Tibial artery (tissue), 4 donors: ENCODE measurements at regions not wholly inside any gene's neighbourhood (a gene's known extent, or its start where the extent isn't known, plus 50 kb on each side); places are given as distances from the start of the nearest gene placed in this dataset.

Experiments used
- DNase-seq, 2 donors: peaks; one replicate each; pipeline ENCODE4 v3.0.0-alpha.2; 2019
- H3K27ac ChIP-seq, 2 donors: fragments of 200-600 bp; sonication (generic) in 1 of 2; 1 replicate in 1 of 2; 2 replicates in 1 of 2; pipeline ENCODE4 v1.5.1; 2018 to 2019; ENCODE audit warnings: mild to moderate bottlenecking in 1 of 2
- H3K27me3 ChIP-seq, 2 donors: fragments of 200-600 bp; sonication (generic) in 1 of 2; one replicate each; pipeline versions ENCODE4 v1.5.1 to v1.6.0; 2016 to 2019
- H3K36me3 ChIP-seq, 3 donors: fragments of 200-600 bp; sonication (generic) in 2 of 3; one replicate each; pipeline ENCODE4 v1.5.1; 2016 to 2019; ENCODE audit warnings: mild to moderate bottlenecking in 2 of 3
- H3K4me1 ChIP-seq, 4 donors: fragments of 200-600 bp; sonication (generic) in 2 of 4; 1 replicate in 3 of 4; 2 replicates in 1 of 4; pipeline ENCODE4 v1.5.1; 2016 to 2019
- H3K4me3 ChIP-seq, 2 donors: fragments of 200-600 bp; sonication (generic) in 1 of 2; 1 replicate in 1 of 2; 2 replicates in 1 of 2; pipeline ENCODE4 v1.5.1; 2018 to 2019; ENCODE audit warnings: mild to moderate bottlenecking in 2 of 2
- H3K9me3 ChIP-seq, 3 donors: fragments of 200-600 bp; sonication (generic) in 1 of 3; one replicate each; pipeline ENCODE4 v1.5.1; 2016 to 2019
- intact Hi-C: fragments of 100-400 bp; cut with DNase I; formaldehyde crosslinking; loops from one replicate; pipeline ENCODE4 v1.15.0; 2023; ENCODE audit warnings: low total_unique reads
- TF ChIP-seq, protein P1 (sequence below), 2 experiments: fragments of 200-600 bp in 1 of 2; fragments of 450-650 bp in 1 of 2; IDR thresholded peaks; one replicate each; pipeline ENCODE4 v1.5.1; 2017 to 2019; ENCODE audit warnings: antibody characterized with exemption in 2 of 2, mild to moderate bottlenecking in 1 of 2, moderate library complexity in 1 of 2

DNA sequence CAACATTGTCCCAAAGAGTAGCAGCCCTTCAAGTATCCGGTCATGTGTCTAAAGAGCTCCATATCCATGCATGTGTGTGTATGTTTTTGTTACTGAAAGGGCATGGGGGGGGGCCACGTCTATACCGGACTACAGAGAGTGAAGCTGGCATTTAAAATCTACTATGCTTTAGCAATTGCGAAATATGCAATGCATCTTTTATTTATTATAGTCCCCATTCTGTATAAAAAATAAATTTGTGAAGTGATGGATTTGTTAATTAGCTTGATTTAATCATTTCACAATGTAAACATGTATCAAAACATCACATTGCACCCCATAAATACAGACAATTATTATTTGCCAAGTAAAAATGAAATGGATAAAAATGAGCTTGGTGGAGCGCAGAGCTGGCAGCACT is 149.4 kb upstream of the ID2 start:
- H3K9me3 ChIP-seq = peaks cover 0 to 9% (median 7%) of the 10 kb centered on the region in 3 donors
- DNase-seq = no peak
- peaks cover 0 to 23% (median 11%) of the 10 kb centered on the region in 4 donors for H3K4me1 ChIP-seq
- H3K36me3 ChIP-seq = peaks cover 0 to 7% (median 0%) of the 10 kb centered on the region in 3 donors
- H3K27me3 ChIP-seq = no peaks in the 10 kb centered on the region
- TF ChIP-seq, protein P1, sequence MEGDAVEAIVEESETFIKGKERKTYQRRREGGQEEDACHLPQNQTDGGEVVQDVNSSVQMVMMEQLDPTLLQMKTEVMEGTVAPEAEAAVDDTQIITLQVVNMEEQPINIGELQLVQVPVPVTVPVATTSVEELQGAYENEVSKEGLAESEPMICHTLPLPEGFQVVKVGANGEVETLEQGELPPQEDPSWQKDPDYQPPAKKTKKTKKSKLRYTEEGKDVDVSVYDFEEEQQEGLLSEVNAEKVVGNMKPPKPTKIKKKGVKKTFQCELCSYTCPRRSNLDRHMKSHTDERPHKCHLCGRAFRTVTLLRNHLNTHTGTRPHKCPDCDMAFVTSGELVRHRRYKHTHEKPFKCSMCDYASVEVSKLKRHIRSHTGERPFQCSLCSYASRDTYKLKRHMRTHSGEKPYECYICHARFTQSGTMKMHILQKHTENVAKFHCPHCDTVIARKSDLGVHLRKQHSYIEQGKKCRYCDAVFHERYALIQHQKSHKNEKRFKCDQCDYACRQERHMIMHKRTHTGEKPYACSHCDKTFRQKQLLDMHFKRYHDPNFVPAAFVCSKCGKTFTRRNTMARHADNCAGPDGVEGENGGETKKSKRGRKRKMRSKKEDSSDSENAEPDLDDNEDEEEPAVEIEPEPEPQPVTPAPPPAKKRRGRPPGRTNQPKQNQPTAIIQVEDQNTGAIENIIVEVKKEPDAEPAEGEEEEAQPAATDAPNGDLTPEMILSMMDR (IDR thresholded peaks at IDR 0.05) = no peak
- intact Hi-C loops = no loop called here
- H3K4me3 ChIP-seq = no peak overlapping the region
- H3K27ac ChIP-seq = no peak overlapping the region

DNA sequence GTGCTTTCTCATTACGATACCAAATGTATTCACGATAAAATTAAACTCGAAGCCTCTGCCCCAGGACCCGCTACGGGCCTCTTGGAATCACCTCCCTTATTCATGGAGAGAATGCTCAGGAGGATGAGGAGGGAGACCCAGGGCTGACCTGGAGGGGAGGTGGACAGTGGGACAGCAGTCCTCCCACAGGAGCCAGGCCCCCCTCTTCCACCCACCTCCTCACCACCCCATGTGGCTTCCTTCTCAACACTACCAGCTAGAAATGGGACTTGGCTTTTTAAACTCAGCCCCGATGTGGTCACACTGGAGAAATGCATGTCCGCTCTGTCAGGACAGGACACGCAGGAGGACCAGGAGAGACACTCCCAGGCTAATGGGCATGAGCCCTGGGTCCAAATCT is 147.9 kb upstream of the ID2 start:
- TF ChIP-seq, protein P1 (IDR thresholded peaks at IDR 0.05) = no peak
- no peaks in the 10 kb centered on the region for H3K27me3 ChIP-seq
- H3K36me3 ChIP-seq = peaks cover 0 to 7% (median 0%) of the 10 kb centered on the region in 3 donors
- intact Hi-C loops = no loop called here
- no peak for DNase-seq
- peaks cover 0 to 9% (median 7%) of the 10 kb centered on the region in 3 donors for H3K9me3 ChIP-seq
- peaks cover 0 to 24% (median 11%) of the 10 kb centered on the region in 4 donors for H3K4me1 ChIP-seq
- no peak overlapping the region for H3K4me3 ChIP-seq
- H3K27ac ChIP-seq = peak overlapping the region in 1 of 2 donors; percentile 12

DNA sequence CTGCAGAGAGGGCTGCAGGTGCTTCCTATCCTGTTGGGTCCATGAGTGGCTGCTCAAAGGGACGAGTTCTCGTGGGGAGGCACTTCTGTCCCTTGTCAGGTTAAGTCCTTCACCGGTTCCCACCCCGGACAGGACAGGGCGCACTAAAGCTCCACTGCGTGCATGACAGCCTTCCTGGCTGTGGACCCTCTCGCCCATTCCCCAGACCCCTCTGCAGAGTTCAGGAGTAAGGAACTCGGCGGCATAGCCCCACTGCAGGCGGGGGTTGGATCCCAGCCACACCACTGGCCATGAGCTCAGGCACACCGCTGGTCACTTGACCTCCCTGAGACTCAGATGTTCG is 147.5 kb upstream of the ID2 start:
- TF ChIP-seq, protein P1 (IDR thresholded peaks at IDR 0.05) = no peak
- Histone ChIP-seq H3K27me3 (no peaks in the 10 kb centered on the region), H3K4me1 (peaks cover 0 to 29% (median 11%) of the 10 kb centered on the region in 4 donors), H3K4me3 (no peak overlapping the region), H3K9me3 (peaks cover 0 to 9% (median 7%) of the 10 kb centered on the region in 3 donors), H3K27ac (peak overlapping the region; percentile 12 to 13), H3K36me3 (peaks cover 0 to 7% (median 0%) of the 10 kb centered on the region in 3 donors)
- intact Hi-C loops = no loop called here
- DNase-seq = peak in 1 of 2 donors; percentile 52

DNA sequence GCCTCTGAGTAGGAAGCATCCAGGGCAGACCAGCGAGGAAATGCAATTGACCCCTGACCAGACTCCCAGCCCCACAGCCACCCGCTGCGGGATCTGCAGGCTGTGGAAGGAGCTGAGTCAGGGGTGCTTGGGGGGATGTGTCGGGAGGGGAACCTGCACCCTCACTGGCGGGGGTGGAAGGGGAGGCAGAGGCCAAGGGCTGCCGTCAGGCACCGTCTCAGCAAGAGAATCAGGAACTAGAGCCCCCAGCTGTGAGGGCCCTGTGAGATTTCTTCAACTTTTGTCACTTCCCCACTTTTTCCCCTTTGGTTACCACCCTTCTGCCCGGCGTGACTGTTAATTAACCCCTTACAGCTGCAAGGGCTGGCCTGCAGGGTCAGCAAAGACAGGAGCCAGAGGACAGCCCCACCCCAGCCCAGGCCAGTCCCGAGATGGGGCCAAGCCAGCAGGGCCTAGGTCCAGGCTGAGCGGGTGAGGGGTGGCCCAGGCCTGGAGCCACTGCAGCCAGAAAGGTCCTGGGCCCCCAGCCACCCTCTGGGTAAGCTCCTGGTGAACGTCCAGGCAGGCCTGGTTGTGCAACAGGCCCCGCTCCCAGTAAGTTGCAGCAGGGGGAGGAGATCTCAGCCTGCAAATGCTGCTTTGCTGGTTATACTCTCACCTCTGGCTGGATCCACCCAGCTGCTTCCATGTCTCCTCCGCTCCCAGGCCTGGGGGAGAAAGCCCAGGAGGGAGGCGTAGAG is 147.0 kb upstream of the ID2 start:
- H3K4me1 ChIP-seq = peaks cover 0 to 34% (median 14%) of the 10 kb centered on the region in 4 donors
- TF ChIP-seq, protein P1 (IDR thresholded peaks at IDR 0.05) = no peak
- peaks cover 0 to 7% (median 0%) of the 10 kb centered on the region in 3 donors for H3K36me3 ChIP-seq
- H3K4me3 ChIP-seq = no peak overlapping the region
- peak; percentile 78 to 83 for DNase-seq
- peak overlapping the region; percentile 12 to 13 for H3K27ac ChIP-seq
- peaks cover 0 to 9% (median 7%) of the 10 kb centered on the region in 3 donors for H3K9me3 ChIP-seq
- intact Hi-C loops = no loop called here
- H3K27me3 ChIP-seq = no peaks in the 10 kb centered on the region

DNA sequence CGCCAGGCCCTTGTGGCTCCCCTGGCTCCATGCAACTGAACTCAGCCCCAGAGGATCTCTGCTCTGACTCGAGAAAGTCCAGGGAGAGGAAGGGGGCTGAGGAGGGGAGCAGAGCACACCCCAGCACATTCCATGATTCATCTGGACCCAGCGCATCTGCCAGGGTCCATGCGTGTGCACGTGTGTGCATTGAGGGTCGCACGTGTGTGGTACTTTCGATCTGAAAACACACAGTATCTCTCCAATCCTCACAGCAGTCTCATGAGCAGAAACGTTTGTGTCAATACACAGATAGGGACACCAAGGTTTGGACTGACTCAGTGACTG is 146.4 kb upstream of the ID2 start:
- intact Hi-C loops = no loop called here

More for the DNA sequence above, 146.4 kb upstream of the ID2 start:
- H3K4me3 ChIP-seq = no peak overlapping the region
- no peaks in the 10 kb centered on the region for H3K27me3 ChIP-seq
- TF ChIP-seq, protein P1 (IDR thresholded peaks at IDR 0.05) = no peak
- peaks cover 0 to 9% (median 7%) of the 10 kb centered on the region in 3 donors for H3K9me3 ChIP-seq
- H3K4me1 ChIP-seq = peaks cover 0 to 38% (median 16%) of the 10 kb centered on the region in 4 donors
- H3K36me3 ChIP-seq = peaks cover 0 to 7% (median 0%) of the 10 kb centered on the region in 3 donors
- H3K27ac ChIP-seq = peak overlapping the region; percentile 12 to 13
- no peak for DNase-seq
